HepG2 (cell line): ENCODE measurements at regions not wholly inside any gene's neighbourhood (a gene's known extent, or its start where the extent isn't known, plus 50 kb on each side); places are given as distances from the start of the nearest gene placed in this dataset.

Experiments used
- ATAC-seq: fragments of 200-7000 bp; cut with Tn5 transposase; 3 replicates; pipeline ENCODE4 v1.9.1; 2020; ENCODE audit warnings: mild to moderate bottlenecking, moderate library complexity
- BruUV-seq: library from RNA; stranded (reverse); fragments of 400-500 nt; replicated peaks from 2 replicates; lab custom pipeline; 2021; lab: Mats Ljungman, UMichigan
- CTCF ChIA-PET: fragments of 300-600 bp; formaldehyde crosslinking; extraction: SDS; loops from one replicate; lab custom pipeline; 2021; ENCODE audit warnings: low total read pairs, inconsistent platforms, low intra/inter-chr PET ratio; lab: Yijun Ruan, JAX
- POLR2A ChIA-PET: fragments of 350-600 bp; sonication (Branson Sonifier 250); formaldehyde crosslinking; loops from one replicate; lab custom pipeline; 2020; ENCODE audit warnings: antibody characterized with exemption, inconsistent platforms; lab: Yijun Ruan, JAX
- DNase-seq: peaks from one replicate; pipeline ENCODE4 v3.0.0-alpha.2; 2015; ENCODE audit warnings: low spot score
- FAIRE-seq: peaks from 3 replicates; lab custom pipeline; 2011; peaks lifted over from hg19 to GRCh38; lab: Jason Lieb, UNC
- H2AFZ ChIP-seq: one replicate; pipeline ENCODE4 v1.6.1; 2011; ENCODE audit warnings: low read length, inconsistent platforms
- H3K27ac ChIP-seq: fragments of 300-600 bp; 3 replicates; pipeline ENCODE4 v1.8.0; 2011; ENCODE audit warnings: mixed run types, mild to moderate bottlenecking, mixed read lengths, low read length, inconsistent platforms; ENCODE audit not compliant: insufficient read depth; ENCODE audit errors: extremely low read length
- H3K27me3 ChIP-seq, 2 experiments: fragments of 200-600 bp in 1 of 2; 2 replicates in 1 of 2; 3 replicates in 1 of 2; pipeline versions ENCODE4 v1.6.0 to v1.8.0; 2011; ENCODE audit warnings: low read length in 2 of 2, mild to moderate bottlenecking in 2 of 2, moderate library complexity in 2 of 2, inconsistent platforms in 1 of 2; ENCODE audit not compliant: insufficient read depth in 2 of 2, control insufficient read depth in 1 of 2
- H3K36me3 ChIP-seq, 2 experiments: fragments of 200-600 bp in 1 of 2; replicated peaks in 1 of 2; 2 replicates in 1 of 2; 3 replicates in 1 of 2; pipeline versions ENCODE4 v1.5.1 to v1.8.0; 2011; ENCODE audit warnings: low read length in 2 of 2, inconsistent platforms in 1 of 2; ENCODE audit not compliant: insufficient read depth in 2 of 2, control insufficient read depth in 1 of 2
- H3K4me1 ChIP-seq: 2 replicates; pipeline ENCODE4 v1.5.1; 2012; ENCODE audit warnings: low read length, inconsistent platforms; ENCODE audit not compliant: insufficient read depth
- H3K4me2 ChIP-seq: 2 replicates; pipeline ENCODE4 v1.6.0; 2011; ENCODE audit warnings: low read depth, low read length, inconsistent platforms
- H3K4me3 ChIP-seq, 3 experiments: fragments of 200-600 bp in 1 of 3; sonication (generic), shearing (Covaris generic) in 1 of 3; replicated peaks in 1 of 3; 2 replicates each; pipeline ENCODE4 v1.5.1; 2011 to 2016; ENCODE audit warnings: low read length in 3 of 3, inconsistent platforms in 2 of 3, low read depth in 2 of 3, mild to moderate bottlenecking in 2 of 3, control low read depth in 1 of 3, mixed read lengths in 1 of 3; ENCODE audit not compliant: insufficient read depth in 1 of 3
- H3K79me2 ChIP-seq: one replicate; pipeline ENCODE4 v1.6.1; 2011; ENCODE audit warnings: low read length, inconsistent platforms; ENCODE audit not compliant: insufficient read depth
- H3K9ac ChIP-seq: 2 replicates; pipeline ENCODE4 v1.6.0; 2011; ENCODE audit warnings: mild to moderate bottlenecking, low read depth, low read length, inconsistent platforms; ENCODE audit not compliant: insufficient read depth
- H3K9me3 ChIP-seq: 2 replicates; pipeline ENCODE4 v1.5.1; 2012; ENCODE audit warnings: mild to moderate bottlenecking, low read length
- H4K20me1 ChIP-seq: 2 replicates; pipeline ENCODE4 v1.6.0; 2011; ENCODE audit warnings: inconsistent platforms, mild to moderate bottlenecking, low read length, moderate library complexity; ENCODE audit not compliant: insufficient read depth
- ATRX ChIP-seq: sonication (generic); formaldehyde crosslinking; IDR thresholded peaks from 2 replicates; pipeline ENCODE4 v1.4.0; 2020; ENCODE audit warnings: missing genetic modification reagents, borderline replicate concordance
- EEA1 ChIP-seq: sonication (generic); formaldehyde crosslinking; IDR thresholded peaks from 2 replicates; pipeline ENCODE4 v1.5.1; 2020; ENCODE audit warnings: mild to moderate bottlenecking, missing genetic modification reagents, borderline replicate concordance
- LCORL ChIP-seq, 2 experiments: fragments of 450-650 bp in 1 of 2; sonication (generic) in 1 of 2; formaldehyde crosslinking in 1 of 2; IDR thresholded peaks; 2 replicates each; pipeline versions ENCODE4 v1.5.0 to v1.6.1; 2017 to 2020; ENCODE audit warnings: antibody characterized with exemption in 1 of 2, missing genetic modification reagents in 1 of 2
- MLX ChIP-seq: IDR thresholded peaks from 2 replicates; pipeline ENCODE4 v1.6.1; 2016
- NFIB ChIP-seq: sonication (generic); formaldehyde crosslinking; IDR thresholded peaks from 2 replicates; pipeline ENCODE4 v1.9.0; 2021; ENCODE audit warnings: missing genetic modification reagents, mild to moderate bottlenecking, borderline replicate concordance
- RXRB ChIP-seq: IDR thresholded peaks from 2 replicates; pipeline ENCODE4 v1.6.1; 2016; ENCODE audit warnings: borderline replicate concordance, missing genetic modification reagents, missing compliant biosample characterization
- TARDBP ChIP-seq: sonication (generic); formaldehyde crosslinking; IDR thresholded peaks from 2 replicates; pipeline ENCODE4 v1.8.0; 2022; ENCODE audit warnings: mild to moderate bottlenecking, missing genetic modification reagents
- U2AF1 ChIP-seq: fragments of 200-400 bp; formaldehyde crosslinking; optimal IDR thresholded peaks from 2 replicates; pipeline ENCODE3; 2017; ENCODE audit warnings: mild to moderate bottlenecking, low read depth, low read length
- ZNF18 ChIP-seq: sonication (generic); formaldehyde crosslinking; IDR thresholded peaks from 2 replicates; pipeline ENCODE4 v1.8.0; 2022; ENCODE audit warnings: mild to moderate bottlenecking, missing genetic modification reagents; ENCODE audit not compliant: insufficient replicate concordance
- ZNF616 ChIP-seq: sonication (generic); formaldehyde crosslinking; IDR thresholded peaks from 2 replicates; pipeline ENCODE4 v1.5.0; 2020; ENCODE audit warnings: low read depth, mild to moderate bottlenecking, missing genetic modification reagents
- ZNF761 ChIP-seq: sonication (generic); formaldehyde crosslinking; conservative IDR thresholded peaks from 2 replicates; pipeline ENCODE4 v1.4.0; 2020; ENCODE audit warnings: mild to moderate bottlenecking, missing genetic modification reagents
- ZNF839 ChIP-seq: sonication (generic); formaldehyde crosslinking; IDR thresholded peaks from 2 replicates; pipeline ENCODE4 v1.4.0; 2020; ENCODE audit warnings: missing genetic modification reagents, mild to moderate bottlenecking, borderline replicate concordance
- ZSCAN29 ChIP-seq: sonication (generic); formaldehyde crosslinking; conservative IDR thresholded peaks from 2 replicates; pipeline ENCODE4 v1.4.0; 2020; ENCODE audit warnings: mild to moderate bottlenecking, missing genetic modification reagents
- WGBS: methylation state at CpG from one replicate; pipeline ENCODE4 v1.1.6; 2017; ENCODE audit warnings: low lambda C conversion rate; 5-methylcytosine and 5-hydroxymethylcytosine counted together
- in situ Hi-C: cut with HindIII; loops from 2 replicates; pipeline ENCODE4 v1.10.0; 2017; ENCODE audit warnings: low pct_unique_long_range_greater_than_20kb; ENCODE audit not compliant: extremely low pct_ligation_motif_present
- intact Hi-C: fragments of 100-400 bp; cut with micrococcal nuclease; formaldehyde crosslinking; loops from one replicate; pipeline ENCODE4 v1.10.0; 2022; ENCODE audit not compliant: unreplicated experiment

DNA sequence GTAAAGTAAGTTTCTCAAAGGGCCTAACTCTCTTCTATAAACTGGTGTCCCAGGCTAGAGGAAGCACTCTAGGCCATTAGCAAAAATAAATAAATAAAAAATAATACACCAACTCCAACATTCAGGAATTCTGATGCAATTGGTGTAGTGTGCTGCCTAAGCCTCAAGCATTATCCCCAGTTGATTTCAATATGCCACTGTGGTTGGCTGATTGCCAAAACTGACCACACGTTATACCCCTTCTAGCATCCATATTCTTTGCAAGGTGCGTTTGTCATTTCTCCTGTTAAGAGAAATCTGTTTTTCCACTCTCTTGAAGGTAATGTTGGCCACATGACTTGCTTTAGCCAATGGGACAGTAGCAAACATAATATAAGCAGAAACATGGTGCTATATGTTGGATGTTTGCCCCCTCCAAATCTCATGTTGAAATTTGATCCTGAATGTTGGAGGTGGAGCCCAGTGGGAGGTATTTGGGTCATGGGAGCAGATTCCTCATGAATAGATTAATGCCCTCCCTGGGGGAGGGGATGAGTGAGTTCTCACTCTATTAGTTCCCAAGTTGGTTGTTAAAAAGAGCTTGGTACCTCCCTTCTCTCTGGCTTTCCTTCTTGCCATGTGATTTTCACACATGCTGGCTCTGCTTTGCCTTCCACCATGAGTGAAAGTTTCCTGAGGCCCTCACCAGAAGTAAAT is 71.9 kb upstream of the PLCB4 start:
- 1% methylated on average over 2 of the region's 2 CpGs for WGBS

DNA sequence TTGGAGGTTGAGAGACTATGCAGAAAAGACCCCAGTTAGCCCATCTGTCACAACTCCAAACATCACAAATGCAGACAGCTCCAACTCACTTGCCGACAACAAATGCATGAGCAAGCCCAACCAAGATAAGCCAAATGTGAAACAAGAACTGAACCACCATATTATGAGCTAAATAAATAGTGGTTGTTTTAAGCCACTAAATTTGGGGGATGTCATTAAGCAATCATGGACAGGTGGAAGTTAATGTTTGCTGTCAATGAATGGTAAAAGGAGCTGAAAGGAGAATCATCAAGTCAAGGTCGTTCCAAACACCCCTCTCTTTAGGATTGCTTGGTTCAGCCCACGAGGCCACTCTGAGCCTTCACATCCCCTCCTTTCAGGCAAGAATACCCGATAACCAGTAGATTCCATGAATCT is 71.2 kb upstream of the PLCB4 start:
- no peak overlapping the region for H3K4me2 ChIP-seq

More for the DNA sequence above, 71.9 kb upstream of the PLCB4 start:
- Histone ChIP-seq H3K9me3 (no peaks in the 10 kb centered on the region), H2AFZ (no peak overlapping the region), H4K20me1 (no peaks in the 10 kb centered on the region), H3K27me3 (no peaks in the 10 kb centered on the region), H3K4me3 (no peak overlapping the region), H3K4me1 (no peaks in the 10 kb centered on the region), H3K36me3 (no peaks in the 10 kb centered on the region), H3K4me2 (no peak overlapping the region), H3K9ac (no peak overlapping the region), H3K79me2 (no peaks in the 10 kb centered on the region), H3K27ac (no peak overlapping the region)
- in situ Hi-C loops (no loop called here), intact Hi-C loops (no loop called here)
- FAIRE-seq (no peak), ATAC-seq (no peak), DNase-seq (no peak)
- CTCF ChIA-PET = no interaction called here
- peak; percentile 38; the same call in 1 of the 2 replicates for TF ChIP-seq LCORL (IDR thresholded peaks at IDR 0.05)
- TF ChIP-seq LCORL (CRISPR knock-in tag; IDR thresholded peaks at IDR 0.05) = no peak
- TF ChIP-seq ATRX (CRISPR knock-in tag) = no peak
- TF ChIP-seq ZNF839 = no peak
- no peak for TF ChIP-seq ZNF761
- TF ChIP-seq, all 625 proteins: peak for 1
- POLR2A ChIA-PET = no interaction called here
- no TSS peak for BruUV-seq

More for the DNA sequence above, 71.2 kb upstream of the PLCB4 start:
- no peak for DNase-seq
- POLR2A ChIA-PET = no interaction called here
- no peak overlapping the region for H3K4me3 ChIP-seq
- H3K36me3 ChIP-seq = no peaks in the 10 kb centered on the region
- in situ Hi-C loops = no loop called here
- H4K20me1 ChIP-seq = no peaks in the 10 kb centered on the region
- TF ChIP-seq RXRB (CRISPR knock-in tag) (no peak), NFIB (CRISPR knock-in tag) (no peak), TARDBP (CRISPR knock-in tag) (no peak), MLX (CRISPR knock-in tag) (no peak), ZNF616 (CRISPR knock-in tag) (no peak), EEA1 (CRISPR knock-in tag) (no peak), ZNF18 (no peak), U2AF1 (no peak), ZSCAN29 (CRISPR knock-in tag) (no peak)
- TF ChIP-seq, all 625 proteins: peak for 0
- H3K4me1 ChIP-seq = no peaks in the 10 kb centered on the region
- H3K79me2 ChIP-seq = no peaks in the 10 kb centered on the region
- no peak overlapping the region for H2AFZ ChIP-seq
- H3K27ac ChIP-seq = no peak overlapping the region
- 1% methylated on average over 4 of the region's 4 CpGs for WGBS
- intact Hi-C loops = no loop called here
- no peak overlapping the region for H3K9ac ChIP-seq
- no TSS peak for BruUV-seq
- no peaks in the 10 kb centered on the region for H3K27me3 ChIP-seq
- ATAC-seq (no peak), FAIRE-seq (no peak)
- CTCF ChIA-PET = no interaction called here
- H3K9me3 ChIP-seq = no peaks in the 10 kb centered on the region
